ENCODE measurements at regions not wholly inside any gene's neighbourhood (a gene's known extent, or its start where the extent isn't known, plus 50 kb on each side); places are given as distances from the start of the nearest gene placed in this dataset.

DNA sequence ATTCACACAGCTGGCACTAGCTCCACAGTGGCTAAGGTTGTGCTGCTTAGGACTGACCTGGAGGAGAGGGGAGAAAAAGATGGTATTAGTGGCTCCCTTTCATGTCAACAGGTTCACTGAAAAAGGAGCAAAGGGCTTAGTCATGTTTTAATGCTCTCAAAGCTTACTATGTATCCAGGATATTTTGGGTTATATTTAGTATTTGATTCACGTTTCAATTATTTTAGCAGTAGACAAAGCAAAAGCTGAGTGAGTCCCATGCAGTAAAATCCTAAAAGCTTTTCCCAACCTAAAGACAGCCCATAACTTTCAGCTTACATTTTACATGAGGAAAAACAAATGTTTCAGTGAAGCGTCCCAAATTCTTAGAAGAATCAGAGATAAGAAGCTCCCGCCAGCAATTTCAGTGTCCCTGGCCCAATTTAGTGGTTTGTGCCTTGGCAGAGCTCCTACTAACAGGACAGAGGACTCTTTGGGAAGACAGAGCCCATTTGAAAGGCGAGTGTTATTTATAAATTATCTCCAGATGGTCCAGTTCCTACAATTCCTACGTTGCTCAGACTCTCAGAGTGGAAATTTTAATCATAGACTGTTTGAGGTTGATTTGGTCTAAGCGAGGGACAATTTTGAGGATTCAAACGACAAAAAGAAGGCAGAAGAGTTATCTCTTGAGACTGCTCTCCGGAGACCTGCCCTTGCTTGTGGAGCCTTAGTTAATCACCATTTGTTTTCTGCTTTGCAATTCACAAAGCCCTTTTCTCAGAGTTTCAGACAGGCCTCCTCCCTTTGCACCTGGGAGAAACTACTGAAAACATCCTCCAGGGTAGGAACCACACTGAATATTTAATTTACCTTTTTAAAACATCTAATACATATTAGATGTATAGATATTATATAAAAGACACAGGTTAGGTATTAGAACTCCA lies 225.0 kb upstream of the ANKRD55 start:
- DNase-seq = peak; percentile 77

DNA sequence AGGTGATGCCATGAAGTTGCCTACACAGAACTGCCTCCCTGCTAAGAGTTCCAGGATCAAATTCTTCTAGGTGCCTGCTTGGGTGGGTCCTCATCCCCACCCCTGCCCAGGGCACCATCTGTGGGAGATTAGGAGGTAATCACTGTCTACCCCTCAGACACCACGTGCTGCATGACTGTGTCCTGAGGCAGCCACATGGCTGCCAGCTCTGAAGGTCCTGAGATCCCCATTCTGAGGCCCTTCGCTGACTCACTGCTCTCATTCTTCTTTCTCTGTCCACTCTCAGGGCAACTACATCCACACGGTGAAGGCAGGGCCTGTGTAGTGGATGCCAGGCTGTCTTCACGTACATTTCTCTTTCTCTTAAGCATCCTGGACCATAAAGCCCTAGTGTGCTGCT lies 222.9 kb upstream of the ANKRD55 start:
- DNase-seq = no peak

DNA sequence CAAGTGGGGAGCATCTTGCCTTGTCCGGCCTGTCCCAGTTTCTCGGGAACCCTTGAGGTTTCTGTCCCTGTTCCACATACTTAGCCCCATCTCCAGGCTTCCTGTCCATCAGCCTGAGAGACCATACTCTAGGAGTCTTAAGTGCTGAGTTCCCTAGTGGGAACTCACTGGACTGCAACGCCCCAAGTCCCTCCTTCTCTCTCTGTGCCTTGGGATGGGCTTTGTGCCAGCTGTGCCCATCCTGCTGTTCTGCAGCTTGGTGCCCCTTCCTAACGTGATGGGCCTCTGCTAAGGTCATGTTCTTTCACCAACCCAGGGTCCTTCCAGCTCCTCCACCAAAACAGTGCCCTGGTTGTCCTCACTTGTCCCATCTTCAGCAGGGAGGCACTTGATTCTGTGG lies 222.3 kb upstream of the ANKRD55 start:
- DNase-seq = no peak

- no peak for DNase-seq
Measured at GRCh38 chr5:56454219-56454862, 221.2 kb upstream of the ANKRD55 start.

DNA sequence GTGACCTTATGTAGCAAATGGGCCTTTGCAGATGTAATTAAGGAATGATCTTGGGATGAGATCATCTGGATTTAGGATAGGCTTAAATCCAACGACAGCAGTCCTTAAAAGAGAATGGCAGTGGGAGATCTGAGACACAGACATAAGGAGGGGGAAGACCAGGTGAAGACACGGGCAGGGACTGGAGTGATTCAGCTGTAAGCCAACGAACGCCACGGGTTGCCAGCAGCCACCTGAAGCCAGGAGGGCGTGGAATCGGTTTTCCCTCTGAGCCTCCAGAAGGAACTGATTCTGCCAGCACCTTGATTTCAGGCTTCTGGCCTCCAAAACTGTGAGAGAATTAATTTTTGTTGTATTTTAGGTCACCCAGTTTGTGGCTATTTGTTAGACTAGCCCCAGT lies 218.6 kb upstream of the ANKRD55 start:
- DNase-seq = no peak

DNA sequence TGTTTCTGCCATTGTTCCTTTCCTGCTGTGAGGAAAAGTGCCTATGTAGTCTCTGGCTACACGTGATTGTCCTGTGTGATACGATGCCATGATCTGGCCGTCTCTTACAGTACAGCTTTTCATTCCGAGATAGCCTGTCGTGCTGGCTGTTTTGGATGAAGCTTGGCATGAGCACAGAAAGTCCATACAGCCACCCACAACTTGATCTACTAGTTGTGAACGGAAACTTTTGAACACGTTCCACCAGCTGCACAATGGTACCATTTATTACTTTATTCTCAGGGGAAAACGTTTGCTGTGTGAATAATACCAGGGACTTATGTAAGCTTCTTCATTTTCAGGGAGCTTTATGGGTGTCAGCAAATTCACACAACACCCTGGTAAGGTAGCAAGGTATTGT lies 217.6 kb upstream of the ANKRD55 start:
- DNase-seq = no peak

DNA sequence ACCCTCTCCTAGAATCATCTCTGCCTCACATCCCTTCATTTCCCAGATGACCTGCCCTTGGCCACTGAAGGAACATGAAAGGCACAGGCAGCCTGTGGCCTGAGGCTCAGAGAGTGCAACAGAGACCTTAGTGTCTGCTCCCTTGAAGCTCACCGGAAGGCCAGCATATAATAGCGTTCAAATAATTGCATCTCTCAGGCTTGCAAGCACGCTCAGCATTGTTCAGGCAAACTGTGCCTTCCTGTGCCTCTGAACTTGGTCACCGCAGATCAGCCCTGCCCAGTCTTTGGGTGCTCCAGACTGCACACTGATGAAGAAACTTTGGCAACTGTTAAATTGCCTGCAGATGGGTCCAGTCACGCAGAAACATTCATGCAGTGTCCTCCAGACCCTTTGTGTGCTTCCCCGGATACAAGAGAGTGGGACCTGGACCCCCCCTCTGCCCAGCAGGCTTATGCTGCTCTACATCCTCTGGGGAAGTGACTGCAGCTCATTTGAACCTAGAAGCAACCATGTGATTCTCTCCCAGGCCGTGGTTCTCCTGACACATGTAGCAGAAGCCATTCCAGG lies 216.0 kb upstream of the ANKRD55 start:
- DNase-seq = no peak

- no peak for DNase-seq
Measured at GRCh38 chr5:56447656-56448055, 214.5 kb upstream of the ANKRD55 start.

- no peak for DNase-seq
Measured at GRCh38 chr5:56447232-56447631, 214.1 kb upstream of the ANKRD55 start.

DNA sequence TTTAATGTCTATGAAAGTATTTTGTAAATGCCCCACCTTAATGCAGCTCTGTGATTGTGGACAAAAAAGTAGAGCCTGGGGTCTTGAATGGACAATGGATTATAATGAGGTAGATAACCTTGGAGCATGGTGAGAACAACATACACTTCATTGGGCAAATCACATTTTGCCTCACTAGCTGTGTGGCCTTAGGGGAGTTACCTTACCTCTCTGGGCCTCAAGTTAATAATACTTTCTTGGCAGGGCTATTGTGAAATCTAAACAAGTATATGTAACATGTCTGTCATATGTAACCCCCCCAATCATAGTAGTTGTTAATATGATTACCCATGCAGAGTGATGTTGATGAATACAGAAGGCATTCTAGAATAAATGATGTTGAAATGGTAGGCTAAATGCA lies 213.6 kb upstream of the ANKRD55 start:
- DNase-seq = no peak

- no peak for DNase-seq
Measured at GRCh38 chr5:56443826-56444225, 210.7 kb upstream of the ANKRD55 start.

GRCh38 chr5:56440871-56441740 lies 208.0 kb upstream of the ANKRD55 start:
- no peak for DNase-seq

DNA sequence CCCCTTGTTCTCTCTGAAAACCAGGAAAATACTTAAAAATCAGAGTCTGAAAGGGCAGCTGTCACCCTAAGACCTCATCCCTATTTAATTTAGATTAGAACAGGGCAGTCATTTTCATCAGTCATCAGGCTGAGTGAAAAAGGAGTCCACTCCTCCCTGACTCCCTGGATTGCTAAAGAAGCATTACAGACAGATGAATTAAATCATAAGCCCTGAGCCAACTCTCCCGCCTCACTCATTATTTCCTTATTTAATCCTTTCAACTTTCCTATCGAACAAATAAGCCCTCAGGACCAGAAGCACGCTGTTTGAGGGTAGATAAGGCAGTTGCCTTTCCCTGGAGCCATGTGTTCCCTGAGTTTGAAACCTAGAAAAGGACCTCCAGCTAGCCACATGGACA lies 201.9 kb upstream of the ANKRD55 start:
- DNase-seq = no peak

DNA sequence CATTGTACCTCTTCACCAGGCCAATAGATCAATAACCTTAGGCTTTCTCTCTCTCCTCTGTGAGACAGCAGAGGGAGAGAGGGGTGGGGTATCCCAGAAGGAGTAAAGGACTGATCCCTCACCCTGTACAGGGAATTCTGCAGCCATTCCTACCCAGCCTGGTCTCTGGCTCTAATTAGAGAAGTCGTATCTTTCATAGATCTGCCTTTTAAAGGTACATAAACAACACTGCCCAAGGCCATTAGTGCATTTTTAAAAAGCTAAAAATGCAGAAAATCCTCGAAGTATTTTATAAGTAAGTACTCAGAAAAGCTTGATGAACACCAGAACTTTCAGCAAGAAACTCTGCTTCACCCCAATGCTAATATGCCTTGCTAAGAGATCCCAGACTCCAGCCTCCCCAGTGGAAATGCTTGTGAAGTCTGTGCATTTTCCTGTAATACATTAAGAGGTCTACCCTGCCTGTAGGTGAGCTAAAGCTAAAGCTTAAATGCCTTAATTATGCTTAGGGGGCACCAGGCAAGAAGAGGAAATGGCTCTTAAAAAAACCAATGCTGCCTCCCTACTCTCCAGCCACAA lies 200.0 kb upstream of the ANKRD55 start:
- DNase-seq = no peak

- no peak for DNase-seq
Measured at GRCh38 chr5:56432321-56432720, 199.2 kb upstream of the ANKRD55 start.

DNA sequence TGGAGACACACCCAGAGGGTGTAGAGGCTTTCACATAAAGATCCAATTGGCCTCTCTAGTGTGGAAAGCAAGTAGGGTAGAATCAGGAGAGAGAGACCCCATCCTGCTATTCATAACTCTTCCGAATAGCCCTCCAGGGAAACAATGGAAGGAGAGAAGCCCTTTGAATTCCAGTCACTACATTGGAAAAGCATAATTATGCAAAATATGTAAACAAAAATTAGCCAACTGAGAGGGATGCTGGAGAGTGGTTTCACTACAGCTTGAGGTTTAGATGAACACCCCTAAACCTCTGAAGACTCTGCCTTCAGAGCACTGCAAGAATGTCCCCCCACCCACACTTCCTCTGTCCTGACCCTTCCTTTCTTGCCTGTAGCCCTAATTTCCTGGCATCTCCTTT lies 197.3 kb upstream of the ANKRD55 start:
- DNase-seq = no peak

- no peak for DNase-seq
Measured at GRCh38 chr5:56429110-56429561, 196.0 kb upstream of the ANKRD55 start.

DNA sequence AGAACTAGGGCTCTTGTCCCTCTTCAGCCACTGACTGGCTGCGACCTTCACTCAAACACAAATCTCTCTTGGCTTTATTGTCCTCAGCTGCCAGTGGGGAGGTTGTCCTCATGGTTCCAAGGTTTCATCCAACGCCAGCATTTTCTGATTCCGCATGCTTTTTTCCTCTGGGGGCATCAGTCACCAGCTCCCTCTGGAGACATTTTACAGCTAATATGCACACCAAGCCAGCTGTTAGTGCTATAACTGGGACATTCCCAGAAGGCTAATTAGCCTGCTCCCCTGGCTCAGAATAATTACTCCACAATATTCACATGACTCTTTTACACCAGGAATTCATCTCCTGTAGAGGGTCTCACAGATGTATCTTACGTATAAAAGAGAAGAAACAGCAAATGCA lies 193.6 kb upstream of the ANKRD55 start:
- DNase-seq = no peak

DNA sequence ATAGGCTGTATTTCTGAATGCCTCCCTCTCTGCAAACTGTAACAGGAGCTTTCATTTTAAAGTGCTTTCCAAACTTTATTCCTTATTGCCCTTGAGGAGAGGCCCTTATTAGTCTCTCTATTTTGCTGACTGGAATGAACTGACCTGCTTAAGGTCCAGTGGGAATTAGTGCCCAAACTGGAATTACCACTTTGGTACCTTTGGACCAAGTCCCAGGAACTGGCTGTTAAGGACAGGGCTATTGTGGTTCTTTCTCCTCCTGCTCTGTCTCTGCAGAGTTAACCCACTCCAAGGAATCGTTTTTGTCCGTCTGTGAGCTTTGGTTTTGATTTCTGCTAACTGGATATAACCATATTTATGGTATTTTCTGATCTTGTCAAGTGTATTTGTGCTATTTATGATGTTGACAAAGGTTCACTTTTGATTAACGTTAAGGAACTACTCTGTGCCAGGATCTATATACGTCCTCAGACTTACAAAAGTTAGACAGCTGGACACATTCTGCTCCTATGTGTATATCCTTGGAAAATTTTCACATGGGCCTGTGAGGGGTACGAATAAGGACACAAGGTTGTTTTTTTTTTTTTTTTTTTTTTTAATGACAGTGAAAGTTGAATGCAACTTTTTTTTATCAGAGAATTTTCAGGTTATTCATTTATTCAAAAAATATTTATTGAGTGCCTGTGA lies 189.1 kb upstream of the ANKRD55 start:
- no peak for DNase-seq

DNA sequence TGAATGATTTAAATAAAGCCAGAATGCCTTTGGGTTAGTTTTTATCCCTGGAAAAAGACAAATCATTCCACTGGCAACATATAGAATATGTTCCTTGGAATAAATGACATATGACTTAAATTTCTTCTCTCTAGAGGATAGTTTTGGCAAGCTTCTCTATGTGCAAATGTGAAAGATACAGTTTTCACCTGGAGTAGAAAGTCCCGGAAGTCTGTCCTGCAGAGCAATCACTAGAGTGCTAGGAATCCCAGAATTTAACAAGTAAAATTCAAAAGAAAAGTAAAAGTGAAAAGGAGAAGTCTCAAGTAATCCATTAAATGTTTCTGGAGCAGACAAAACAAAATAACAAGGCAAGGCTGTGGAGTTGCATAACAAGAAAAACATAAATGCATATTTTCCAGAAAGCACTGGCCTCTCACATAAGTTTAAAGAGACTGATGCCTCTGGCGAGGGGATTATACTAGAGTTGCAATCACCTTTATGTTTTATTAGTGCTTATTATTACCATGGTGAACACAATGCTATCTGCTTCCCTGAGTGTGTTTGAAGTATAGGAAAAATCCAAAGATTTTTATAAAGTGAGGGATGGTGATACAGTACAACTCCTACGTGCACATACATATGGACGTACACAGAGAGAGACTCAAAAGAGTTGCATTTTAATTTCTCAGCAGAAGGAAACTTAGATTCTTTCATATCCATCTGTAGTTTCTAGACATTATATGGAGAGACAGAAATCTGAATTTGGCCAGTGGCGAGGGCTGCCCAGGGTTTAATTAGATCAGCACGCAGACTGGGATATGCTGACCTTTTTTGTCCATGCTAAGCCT lies 188.3 kb upstream of the ANKRD55 start:
- DNase-seq = no peak

DNA sequence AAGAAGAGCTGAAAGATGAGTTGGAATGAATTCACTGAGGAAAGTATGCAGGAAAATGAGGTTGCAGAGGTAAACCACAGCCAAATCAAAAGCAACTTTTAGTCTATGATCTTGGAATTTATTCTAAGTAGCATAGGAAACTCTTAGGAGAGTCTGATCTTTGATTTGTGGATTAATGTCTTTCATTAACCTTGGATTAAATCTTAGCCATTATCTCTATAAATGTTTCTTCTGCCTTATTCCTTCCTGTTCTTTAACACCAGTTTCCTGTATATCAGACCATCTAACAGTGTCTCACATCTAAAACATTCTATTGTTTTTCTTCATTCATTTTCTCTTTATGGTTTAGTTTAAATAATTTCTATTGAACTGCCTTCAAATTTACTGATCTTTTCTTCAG lies 187.2 kb upstream of the ANKRD55 start:
- DNase-seq = no peak
